ENCODE measurements at regions not wholly inside any gene's neighbourhood (a gene's known extent, or its start where the extent isn't known, plus 50 kb on each side); places are given as distances from the start of the nearest gene placed in this dataset.

GRCh38 chr4:60656171-60656570 is 544.0 kb upstream of the ADGRL3 start:
- peaks cover 4% of the 10 kb centered on the region for H3K9me3 ChIP-seq (replicated peaks)
- no peak for TF ChIP-seq CTCF (IDR thresholded peaks at IDR 0.05; ENCODE audit: borderline replicate concordance)
- no peaks in the 10 kb centered on the region for H3K36me3 ChIP-seq
- H3K4me1 ChIP-seq = no peaks in the 10 kb centered on the region
- DNase-seq = no peak
- no peaks in the 10 kb centered on the region for H3K27me3 ChIP-seq (ENCODE audit: low read depth)
- intact Hi-C loops (cut with micrococcal nuclease) = no loop called here
- H3K4me3 ChIP-seq = no peak overlapping the region
- no peak overlapping the region for H3K27ac ChIP-seq (replicated peaks)

- no peak for DNase-seq
- H3K4me1 ChIP-seq = no peaks in the 10 kb centered on the region
- no peak for TF ChIP-seq CTCF (IDR thresholded peaks at IDR 0.05; ENCODE audit: borderline replicate concordance)
- H3K4me3 ChIP-seq = no peak overlapping the region
- peaks cover 4% of the 10 kb centered on the region for H3K9me3 ChIP-seq (replicated peaks)
- H3K36me3 ChIP-seq = no peaks in the 10 kb centered on the region
- no peak overlapping the region for H3K27ac ChIP-seq (replicated peaks)
- no peaks in the 10 kb centered on the region for H3K27me3 ChIP-seq (ENCODE audit: low read depth)
- intact Hi-C loops (cut with micrococcal nuclease) = no loop called here
Observed at GRCh38 chr4:60657041-60657440, 543.1 kb upstream of the ADGRL3 start.

GRCh38 chr4:60657807-60658206 is 542.3 kb upstream of the ADGRL3 start:
- DNase-seq = no peak
- Histone ChIP-seq H3K4me3 (peak overlapping the region; percentile 7), H3K36me3 (no peaks in the 10 kb centered on the region), H3K4me1 (no peaks in the 10 kb centered on the region), H3K27ac (replicated peaks) (no peak overlapping the region), H3K27me3 (ENCODE audit: low read depth) (no peaks in the 10 kb centered on the region), H3K9me3 (replicated peaks) (peaks cover 4% of the 10 kb centered on the region)
- TF ChIP-seq CTCF (IDR thresholded peaks at IDR 0.05; ENCODE audit: borderline replicate concordance) = no peak
- intact Hi-C loops (cut with micrococcal nuclease) = no loop called here

GRCh38 chr4:60663769-60664168 is 536.4 kb upstream of the ADGRL3 start:
- no peak for TF ChIP-seq CTCF (IDR thresholded peaks at IDR 0.05; ENCODE audit: borderline replicate concordance)
- intact Hi-C loops (cut with micrococcal nuclease) = no loop called here
- Histone ChIP-seq H3K36me3 (no peaks in the 10 kb centered on the region), H3K4me3 (no peak overlapping the region), H3K4me1 (no peaks in the 10 kb centered on the region), H3K27me3 (ENCODE audit: low read depth) (no peaks in the 10 kb centered on the region), H3K9me3 (replicated peaks) (no peaks in the 10 kb centered on the region), H3K27ac (replicated peaks) (no peak overlapping the region)
- DNase-seq = no peak

GRCh38 chr4:60682901-60683300 is 517.2 kb upstream of the ADGRL3 start:
- no peaks in the 10 kb centered on the region for H3K4me1 ChIP-seq
- no peak overlapping the region for H3K27ac ChIP-seq (replicated peaks)

More at GRCh38 chr4:60682901-60683300, 517.2 kb upstream of the ADGRL3 start:
- no peak for DNase-seq
- Histone ChIP-seq H3K4me3 (no peak overlapping the region), H3K9me3 (replicated peaks) (no peaks in the 10 kb centered on the region), H3K27me3 (ENCODE audit: low read depth) (no peaks in the 10 kb centered on the region), H3K36me3 (no peaks in the 10 kb centered on the region)
- no peak for TF ChIP-seq CTCF (IDR thresholded peaks at IDR 0.05; ENCODE audit: borderline replicate concordance)
- intact Hi-C loops (cut with micrococcal nuclease) = no loop called here

All from left ventricle myocardium inferior (tissue), 1 donor.